CD14-positive monocyte (primary cell): ENCODE measurements at regions not wholly inside any gene's neighbourhood (a gene's known extent, or its start where the extent isn't known, plus 50 kb on each side); places are given as distances from the start of the nearest gene placed in this dataset.

Experiments
- DNase-seq, 3 donors: peaks; one replicate each; pipeline ENCODE4 v3.0.0-alpha.2; 2011 to 2022
- H2AFZ ChIP-seq: 2 replicates; pipeline ENCODE4 v1.6.0; 2012; ENCODE audit warnings: mild to moderate bottlenecking, low read depth, low read length, inconsistent platforms; ENCODE audit not compliant: insufficient read depth, poor library complexity, severe bottlenecking
- H3K27ac ChIP-seq, 2 donors: 1 replicate in 1 of 2; 2 replicates in 1 of 2; pipeline ENCODE4 v1.5.1; 2012 to 2013; ENCODE audit warnings: low read length in 2 of 2, control low read depth in 1 of 2, inconsistent platforms in 1 of 2, low read depth in 1 of 2, mild to moderate bottlenecking in 1 of 2
- H3K27me3 ChIP-seq, 2 donors: one replicate each; pipeline versions ENCODE4 v1.6.0 to v1.6.1; 2011 to 2013; ENCODE audit warnings: low read length in 2 of 2; ENCODE audit not compliant: control insufficient read depth in 2 of 2, insufficient read depth in 2 of 2
- H3K36me3 ChIP-seq, 2 donors: replicated peaks in 1 of 2; 1 replicate in 1 of 2; 2 replicates in 1 of 2; pipeline versions ENCODE4 v1.5.1 to v1.6.1; 2012 to 2013; ENCODE audit warnings: low read length in 2 of 2, control low read depth in 1 of 2, inconsistent platforms in 1 of 2, mild to moderate bottlenecking in 1 of 2; ENCODE audit not compliant: insufficient read depth in 2 of 2, control insufficient read depth in 1 of 2
- H3K4me1 ChIP-seq, 2 donors: 1 replicate in 1 of 2; 2 replicates in 1 of 2; pipeline versions ENCODE4 v1.5.1 to v1.6.1; 2012 to 2013; ENCODE audit warnings: low read length in 2 of 2, control low read depth in 1 of 2, inconsistent platforms in 1 of 2, mild to moderate bottlenecking in 1 of 2, moderate library complexity in 1 of 2; ENCODE audit not compliant: insufficient read depth in 2 of 2, control insufficient read depth in 1 of 2
- H3K4me2 ChIP-seq: replicated peaks from 2 replicates; pipeline ENCODE3; 2012; ENCODE audit warnings: low read length, moderate library complexity, mild to moderate bottlenecking; ENCODE audit not compliant: poor library complexity, severe bottlenecking; ENCODE audit errors: extremely low read depth
- H3K4me3 ChIP-seq, 3 experiments: fragments of 200-600 bp in 1 of 3; sonication (generic) in 1 of 3; replicated peaks in 1 of 3; 1 replicate in 2 of 3; 2 replicates in 1 of 3; pipeline ENCODE4 v1.5.1; 2011 to 2013; ENCODE audit warnings: low read length in 3 of 3, mild to moderate bottlenecking in 3 of 3, control low read depth in 2 of 3, low read depth in 2 of 3, inconsistent platforms in 1 of 3, moderate library complexity in 1 of 3
- H3K79me2 ChIP-seq: 2 replicates; pipeline ENCODE4 v1.6.0; 2012; ENCODE audit warnings: mild to moderate bottlenecking, control low read depth, inconsistent platforms, low read length, moderate library complexity; ENCODE audit not compliant: insufficient read depth
- H3K9ac ChIP-seq: 2 replicates; pipeline ENCODE4 v1.6.0; 2017; ENCODE audit warnings: low read length, mild to moderate bottlenecking; ENCODE audit not compliant: insufficient read depth, poor library complexity, severe bottlenecking
- H3K9me3 ChIP-seq, 2 donors: replicated peaks in 1 of 2; 1 replicate in 1 of 2; 2 replicates in 1 of 2; pipeline versions ENCODE4 v1.5.1 to v1.6.1; 2012 to 2013; ENCODE audit warnings: low read length in 2 of 2, control low read depth in 1 of 2; ENCODE audit not compliant: control insufficient read depth in 1 of 2, insufficient read depth in 1 of 2
- H4K20me1 ChIP-seq: 2 replicates; pipeline ENCODE4 v1.6.0; 2012; ENCODE audit warnings: mild to moderate bottlenecking, low read length, control low read depth, moderate library complexity; ENCODE audit not compliant: insufficient read depth
- H3K27ac Mint-ChIP-seq, 7 donors: one replicate each; pipeline ENCODE4 v1.8.0; 2020; ENCODE audit warnings: mild to moderate bottlenecking in 7 of 7, mixed read lengths in 7 of 7, moderate library complexity in 6 of 7, inconsistent platforms in 2 of 7
- H3K27me3 Mint-ChIP-seq, 3 donors: one replicate each; pipeline ENCODE4 v1.8.0; 2021 to 2022; ENCODE audit warnings: low read depth in 3 of 3, mild to moderate bottlenecking in 3 of 3, mixed read lengths in 3 of 3, moderate library complexity in 3 of 3, inconsistent platforms in 1 of 3
- H3K36me3 Mint-ChIP-seq, 2 donors: one replicate each; pipeline ENCODE4 v1.8.0; 2020; ENCODE audit warnings: mixed read lengths in 2 of 2, inconsistent platforms in 1 of 2, mild to moderate bottlenecking in 1 of 2
- H3K4me1 Mint-ChIP-seq: one replicate; pipeline ENCODE4 v1.8.0; 2020; ENCODE audit warnings: mild to moderate bottlenecking, mixed read lengths
- H3K4me3 Mint-ChIP-seq, 2 donors: one replicate each; pipeline ENCODE4 v1.8.0; 2020; ENCODE audit warnings: mild to moderate bottlenecking in 2 of 2, mixed read lengths in 2 of 2, moderate library complexity in 1 of 2
- H3K9me3 Mint-ChIP-seq, 7 donors: one replicate each; pipeline ENCODE4 v1.8.0; 2020 to 2022; ENCODE audit warnings: mixed read lengths in 7 of 7, mild to moderate bottlenecking in 6 of 7, moderate library complexity in 6 of 7, inconsistent platforms in 2 of 7
- CTCF ChIP-seq: fragments of 200-600 bp; IDR thresholded peaks from one replicate; pipeline ENCODE4 v1.8.0; 2022; ENCODE audit warnings: antibody characterized with exemption, mild to moderate bottlenecking
- WGBS: methylation state at CpG from one replicate; pipeline ENCODE4 v1.1.5; 2013; ENCODE audit warnings: missing lambda C conversion rate; ENCODE audit not compliant: insufficient coverage; 5-methylcytosine and 5-hydroxymethylcytosine counted together
- intact Hi-C, 2 donors: fragments of 100-400 bp; cut with micrococcal nuclease; formaldehyde crosslinking; loops; one replicate each; pipeline versions ENCODE4 v1.15.0 to v1.15.1; 2023

- H3K79me2 ChIP-seq, result no peaks in the 10 kb centered on the region
- 81% methylated on average over 2 of the region's 3 CpGs for WGBS
- no peaks in the 10 kb centered on the region for H4K20me1 ChIP-seq
- peaks cover 0 to under 1% (median 0%) of the 10 kb centered on the region in 7 donors for H3K9me3 Mint-ChIP-seq
- no peak overlapping the region for H3K4me3 ChIP-seq
- H3K36me3 ChIP-seq, result no peaks in the 10 kb centered on the region
- intact Hi-C loops, result no loop called here
- H3K27ac ChIP-seq, result no peak overlapping the region
- DNase-seq, result no peak
- no peaks in the 10 kb centered on the region for H3K36me3 Mint-ChIP-seq
- H3K9ac ChIP-seq, result no peak overlapping the region
- H3K27me3 Mint-ChIP-seq, result peaks cover 2 to 9% (median 2%) of the 10 kb centered on the region in 3 donors
- no peak overlapping the region for H2AFZ ChIP-seq
- no peak overlapping the region for H3K4me3 Mint-ChIP-seq
- H3K4me2 ChIP-seq, result no peak overlapping the region
- H3K27me3 ChIP-seq, result no peaks in the 10 kb centered on the region
- no peak for TF ChIP-seq CTCF
- no peaks in the 10 kb centered on the region for H3K4me1 ChIP-seq
- no peaks in the 10 kb centered on the region for H3K9me3 ChIP-seq
- H3K27ac Mint-ChIP-seq, result no peak overlapping the region
- no peaks in the 10 kb centered on the region for H3K4me1 Mint-ChIP-seq
These were observed 150.6 kb downstream of the MN1 start for GRCh38 chr22:27650985-27651384.

- H3K27me3 Mint-ChIP-seq, result peaks cover 2 to 9% (median 2%) of the 10 kb centered on the region in 3 donors
- H3K36me3 Mint-ChIP-seq, result no peaks in the 10 kb centered on the region
- H3K4me3 Mint-ChIP-seq, result no peak overlapping the region
- Histone ChIP-seq H3K79me2 (no peaks in the 10 kb centered on the region), H3K9me3 (peaks cover 0 to 1% of the 10 kb centered on the region in 2 donors), H2AFZ (no peak overlapping the region), H3K4me1 (no peaks in the 10 kb centered on the region), H3K27ac (no peak overlapping the region), H4K20me1 (no peaks in the 10 kb centered on the region), H3K4me3 (no peak overlapping the region), H3K27me3 (no peaks in the 10 kb centered on the region), H3K9ac (no peak overlapping the region), H3K36me3 (no peaks in the 10 kb centered on the region), H3K4me2 (no peak overlapping the region)
- no peak overlapping the region for H3K27ac Mint-ChIP-seq
- no peak for TF ChIP-seq CTCF
- no peaks in the 10 kb centered on the region for H3K4me1 Mint-ChIP-seq
- no peak for DNase-seq
- intact Hi-C loops, result no loop called here
- peaks cover 4 to 5% (median 4%) of the 10 kb centered on the region in 7 donors for H3K9me3 Mint-ChIP-seq
- 60% methylated on average over 4 of the region's 5 CpGs for WGBS
These were observed 150.1 kb downstream of the MN1 start for GRCh38 chr22:27651486-27651885.
